H1 (cell line): ENCODE measurements at regions not wholly inside any gene's neighbourhood (a gene's known extent, or its start where the extent isn't known, plus 50 kb on each side); places are given as distances from the start of the nearest gene placed in this dataset.

Experiments
- CHD7 ChIP-seq: fragments of 300-600 bp; sonication (generic); IDR thresholded peaks from 2 replicates; pipeline ENCODE4 v1.7.1; 2012; ENCODE audit warnings: low read length, moderate library complexity, mild to moderate bottlenecking, inconsistent platforms; ENCODE audit not compliant: insufficient replicate concordance

DNA sequence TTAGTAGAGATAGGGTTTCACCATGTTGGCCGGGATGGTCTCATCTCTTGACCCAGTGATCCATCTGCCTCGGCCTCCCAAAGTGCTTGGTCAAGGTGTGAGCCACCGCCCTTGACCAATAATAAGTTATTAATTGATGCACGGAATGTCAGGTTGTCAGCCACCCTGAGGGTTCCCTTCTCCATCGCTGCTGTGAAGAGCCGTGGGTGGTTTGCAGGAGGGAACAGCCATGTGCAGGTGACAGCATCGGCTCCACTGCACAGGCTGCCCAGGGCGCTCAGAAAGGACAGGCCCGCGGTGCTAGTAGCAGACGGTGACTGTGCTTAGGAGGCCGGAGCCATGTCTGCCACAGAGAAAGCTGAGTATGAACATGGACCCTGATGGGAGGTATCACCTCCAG lies 814.0 kb downstream of the BRD1 start (continued):
- no peak for TF ChIP-seq CHD7
